Cardiac muscle cell (in vitro differentiated cells and primary cell): ENCODE measurements at regions not wholly inside any gene's neighbourhood (a gene's known extent, or its start where the extent isn't known, plus 50 kb on each side); places are given as distances from the start of the nearest gene placed in this dataset.
A peak's percentile ranks its signal among the peaks of the same experiment; 100 is the strongest.

ENCODE experiments used
- DNase-seq, 2 donors: peaks; one replicate each; pipeline versions ENCODE4 v3.0.0 to v3.0.0-alpha.2; 2010 to 2017; ENCODE audit warnings: low read depth in 1 of 2, low spot score in 1 of 2
- H3K27ac ChIP-seq: fragments of 200-600 bp; sonication (generic); 2 replicates; pipeline ENCODE4 v1.5.1; 2016
- H3K27me3 ChIP-seq: fragments of 200-600 bp; sonication (generic); 2 replicates; pipeline ENCODE4 v1.6.0; 2016; ENCODE audit warnings: control low read depth
- H3K36me3 ChIP-seq: fragments of 200-600 bp; sonication (generic); 2 replicates; pipeline ENCODE4 v1.5.1; 2016; ENCODE audit warnings: control low read depth
- H3K4me1 ChIP-seq: fragments of 200-600 bp; sonication (generic); 2 replicates; pipeline ENCODE4 v1.8.1; 2017; ENCODE audit warnings: low read depth, mild to moderate bottlenecking, mixed run types
- H3K4me3 ChIP-seq: fragments of 200-600 bp; sonication (generic); 2 replicates; pipeline ENCODE4 v1.5.1; 2016; ENCODE audit warnings: mild to moderate bottlenecking
- H3K9me3 ChIP-seq: fragments of 200-600 bp; sonication (generic); 2 replicates; pipeline ENCODE4 v1.5.1; 2017; ENCODE audit warnings: low read depth, mild to moderate bottlenecking, control low read depth
- CTCF ChIP-seq: IDR thresholded peaks from 2 replicates; pipeline ENCODE4 v1.5.1; 2012; ENCODE audit warnings: low read depth, mild to moderate bottlenecking, low read length

DNA sequence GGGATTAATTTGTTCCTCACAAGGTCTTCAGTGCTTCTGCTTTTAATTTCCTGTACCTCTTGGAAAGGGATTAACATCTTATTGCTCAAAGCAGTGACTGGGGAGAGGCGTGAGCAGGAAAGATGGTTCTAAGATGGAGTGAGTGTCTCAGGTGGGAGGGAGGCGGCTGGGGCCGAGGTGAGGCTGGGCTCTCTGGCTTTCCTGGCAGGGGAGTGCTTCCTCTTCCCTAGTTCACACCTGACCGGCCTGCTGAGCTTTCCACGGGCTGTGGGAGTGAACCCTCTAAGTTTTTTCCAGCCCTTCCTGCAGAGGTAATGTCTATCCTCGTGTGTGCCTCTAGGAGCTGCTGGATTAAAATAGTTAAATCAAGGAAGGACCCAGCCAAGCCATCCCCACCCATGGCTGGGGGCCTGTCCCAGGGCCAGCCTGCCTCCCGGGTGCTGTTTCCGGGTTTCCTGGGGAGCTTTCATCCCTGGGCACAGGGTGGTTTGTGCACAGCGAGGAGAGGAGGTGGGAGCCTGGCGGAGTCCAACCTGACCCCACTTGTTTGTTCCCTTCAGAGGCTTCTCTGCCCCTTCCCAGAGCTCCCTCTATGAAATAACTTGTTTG is 179.1 kb downstream of the TFAP2C start:
- no peaks in the 10 kb centered on the region for H3K9me3 ChIP-seq
- H3K36me3 ChIP-seq: no peaks in the 10 kb centered on the region
- no peaks in the 10 kb centered on the region for H3K4me1 ChIP-seq
- no peak for TF ChIP-seq CTCF
- no peak overlapping the region for H3K27ac ChIP-seq
- no peak for DNase-seq
- H3K4me3 ChIP-seq: no peak overlapping the region
- H3K27me3 ChIP-seq: peaks cover 8% of the 10 kb centered on the region

- H3K27me3 ChIP-seq: peaks cover 8% of the 10 kb centered on the region
- no peak for TF ChIP-seq CTCF
- no peaks in the 10 kb centered on the region for H3K4me1 ChIP-seq
- H3K36me3 ChIP-seq: no peaks in the 10 kb centered on the region
- DNase-seq: no peak
- H3K27ac ChIP-seq: no peak overlapping the region
- H3K4me3 ChIP-seq: no peak overlapping the region
- no peaks in the 10 kb centered on the region for H3K9me3 ChIP-seq
These were observed 179.6 kb downstream of the TFAP2C start for GRCh38 chr20:56808732-56809131.

DNA sequence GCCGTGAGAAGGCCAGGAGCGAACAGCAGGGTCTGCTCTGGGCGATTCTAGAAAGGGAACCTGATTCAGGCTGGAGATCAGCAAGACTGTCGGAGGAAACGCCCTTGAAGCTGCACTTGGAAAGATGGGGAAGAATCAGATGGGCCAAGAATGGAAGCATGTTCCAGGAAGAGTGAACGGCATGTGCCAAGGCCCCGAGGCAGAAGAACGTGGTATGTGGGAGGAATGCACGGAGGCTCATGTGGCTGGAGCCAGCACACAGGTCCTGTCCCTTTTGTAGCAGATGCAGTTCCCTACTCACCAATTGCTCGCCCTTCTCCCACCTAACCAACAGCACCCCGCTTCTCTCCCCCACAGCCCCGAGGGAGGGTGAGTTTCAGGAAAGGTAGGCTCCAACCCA is 180.6 kb downstream of the TFAP2C start:
- TF ChIP-seq CTCF: no peak
- no peak overlapping the region for H3K4me3 ChIP-seq
- no peaks in the 10 kb centered on the region for H3K9me3 ChIP-seq
- H3K27me3 ChIP-seq: peaks cover 8% of the 10 kb centered on the region
- H3K4me1 ChIP-seq: no peaks in the 10 kb centered on the region
- H3K27ac ChIP-seq: no peak overlapping the region
- DNase-seq: no peak
- H3K36me3 ChIP-seq: no peaks in the 10 kb centered on the region

DNA sequence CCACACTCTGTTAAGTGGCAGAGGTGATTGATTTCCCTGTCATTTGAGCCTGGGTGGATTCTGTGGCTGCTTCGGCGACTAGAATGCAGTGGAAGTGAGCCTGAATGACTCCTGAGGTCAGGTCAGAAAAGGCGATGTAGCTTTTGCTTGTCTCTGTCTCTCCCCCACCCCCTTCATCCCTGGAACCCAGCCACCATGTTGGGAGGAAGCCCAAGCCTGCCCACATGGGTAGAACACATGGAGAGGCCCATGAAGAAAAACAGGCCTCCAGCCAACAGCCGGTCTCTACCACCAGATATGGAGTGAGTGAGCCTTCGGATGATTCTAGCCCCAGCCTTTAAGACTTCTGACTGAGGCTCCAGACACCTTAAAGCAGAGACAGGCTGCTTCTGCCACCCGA is 181.0 kb downstream of the TFAP2C start:
- Histone ChIP-seq H3K4me3 (no peak overlapping the region), H3K4me1 (no peaks in the 10 kb centered on the region), H3K27me3 (peaks cover 8% of the 10 kb centered on the region), H3K36me3 (no peaks in the 10 kb centered on the region), H3K9me3 (no peaks in the 10 kb centered on the region), H3K27ac (no peak overlapping the region)
- TF ChIP-seq CTCF: no peak
- peak in 1 of 2 donors; percentile 58 for DNase-seq

GRCh38 chr20:56815796-56816195 is 186.7 kb downstream of the TFAP2C start:
- Histone ChIP-seq H3K9me3 (no peaks in the 10 kb centered on the region), H3K27ac (no peak overlapping the region), H3K4me3 (no peak overlapping the region), H3K36me3 (no peaks in the 10 kb centered on the region), H3K4me1 (no peaks in the 10 kb centered on the region), H3K27me3 (no peaks in the 10 kb centered on the region)
- no peak for DNase-seq
- no peak for TF ChIP-seq CTCF

GRCh38 chr20:56816349-56816748 is 187.2 kb downstream of the TFAP2C start:
- TF ChIP-seq CTCF: no peak
- no peaks in the 10 kb centered on the region for H3K9me3 ChIP-seq
- H3K27ac ChIP-seq: no peak overlapping the region
- no peaks in the 10 kb centered on the region for H3K36me3 ChIP-seq
- H3K4me1 ChIP-seq: no peaks in the 10 kb centered on the region
- H3K4me3 ChIP-seq: no peak overlapping the region
- no peaks in the 10 kb centered on the region for H3K27me3 ChIP-seq
- DNase-seq: no peak
